A673 (cell line): ENCODE measurements at regions not wholly inside any gene's neighbourhood (a gene's known extent, or its start where the extent isn't known, plus 50 kb on each side); places are given as distances from the start of the nearest gene placed in this dataset.

ENCODE experiments used
- CTCF ChIP-seq: fragments of 300-800, 200-600 bp; sonication (generic); conservative IDR thresholded peaks from 2 replicates; pipeline ENCODE4 v1.5.1; 2017; ENCODE audit warnings: low read depth, mild to moderate bottlenecking, antibody characterized with exemption, low read length, moderate library complexity, mixed read lengths
- EZH2 ChIP-seq: fragments of 200-600 bp; sonication (generic); IDR thresholded peaks from 2 replicates; pipeline ENCODE4 v1.6.1; 2017; ENCODE audit warnings: borderline replicate concordance, low read depth, mild to moderate bottlenecking, mixed read lengths, antibody characterized with exemption, low read length; ENCODE audit not compliant: poor library complexity, severe bottlenecking

GRCh38 chr10:106457522-106457921 lies 707.0 kb downstream of the SORCS1 start:
- TF ChIP-seq CTCF (no peak), EZH2 (no peak)
